Body of pancreas (tissue), 4 donors: ENCODE measurements at regions not wholly inside any gene's neighbourhood (a gene's known extent, or its start where the extent isn't known, plus 50 kb on each side); places are given as distances from the start of the nearest gene placed in this dataset.
A peak's percentile ranks its signal among the peaks of the same experiment; 100 is the strongest.

Experiments
- ATAC-seq: fragments of 150-250 bp; one replicate; pipeline ENCODE4 v1.9.1; 2016
- DNase-seq, 4 donors: peaks; one replicate each; pipeline ENCODE4 v3.0.0-alpha.2; 2019
- H3K27ac ChIP-seq, 4 donors: fragments of 200-600 bp; sonication (generic); 1 replicate in 3 of 4; 2 replicates in 1 of 4; pipeline versions ENCODE4 v1.5.1 to v1.6.1; 2016 to 2019; ENCODE audit warnings: mild to moderate bottlenecking in 1 of 4, mixed read lengths in 1 of 4, moderate library complexity in 1 of 4
- H3K27me3 ChIP-seq, 2 donors: fragments of 200-600 bp; sonication (generic); one replicate each; pipeline ENCODE4 v1.6.0; 2016; ENCODE audit warnings: mild to moderate bottlenecking in 1 of 2
- H3K36me3 ChIP-seq, 2 donors: fragments of 200-600 bp; sonication (generic); replicated peaks in 1 of 2; 2 replicates each; pipeline ENCODE4 v1.5.1; 2016; ENCODE audit warnings: low read depth in 2 of 2; ENCODE audit not compliant: insufficient read depth in 1 of 2
- H3K4me1 ChIP-seq: fragments of 200-600 bp; sonication (generic); one replicate; pipeline ENCODE4 v1.6.0; 2016
- H3K4me3 ChIP-seq, 2 donors: fragments of 200-600 bp; sonication (generic); 1 replicate in 1 of 2; 2 replicates in 1 of 2; pipeline ENCODE4 v1.5.1; 2016 to 2019
- H3K9me3 ChIP-seq, 3 donors: fragments of 200-600 bp; sonication (generic); 1 replicate in 2 of 3; 2 replicates in 1 of 3; pipeline ENCODE4 v1.5.1; 2016
- POLR2A ChIP-seq, 3 donors: fragments of 450-650 bp; IDR thresholded peaks; one replicate each; pipeline ENCODE4 v1.6.1; 2016; ENCODE audit warnings: antibody characterized with exemption in 3 of 3, mild to moderate bottlenecking in 2 of 3
- WGBS, 2 donors: methylation state at CpG; one replicate each; pipeline ENCODE4 v1.1.5; 2017; 5-methylcytosine and 5-hydroxymethylcytosine counted together
- intact Hi-C: fragments of 100-400 bp; cut with DNase I; formaldehyde crosslinking; loops from one replicate; pipeline ENCODE4 v1.15.1; 2023
- TF ChIP-seq, protein P1 (sequence below), 7 experiments: fragments of 450-650 bp in 4 of 7; fragments of 200-600 bp in 3 of 7; sonication (generic) in 3 of 7; IDR thresholded peaks; one replicate each; pipeline ENCODE4 v1.5.1; 2016 to 2019; ENCODE audit warnings: antibody characterized with exemption in 7 of 7

GRCh38 chr20:20781029-20781428 is 68.6 kb upstream of the RALGAPA2 start:
- ATAC-seq = no peak
- WGBS, 2 donors = 93 to 96% methylated on average over 4 to 5 of the region's 5 CpGs
- DNase-seq = no peak
- Histone ChIP-seq H3K4me3 (no peak overlapping the region), H3K27ac (peak overlapping the region in 1 of 4 donors; percentile 1), H3K36me3 (no peaks in the 10 kb centered on the region), H3K27me3 (no peaks in the 10 kb centered on the region), H3K9me3 (no peaks in the 10 kb centered on the region), H3K4me1 (peaks cover 10% of the 10 kb centered on the region)
- TF ChIP-seq POLR2A (IDR thresholded peaks at IDR 0.05) = no peak
- TF ChIP-seq, protein P1, sequence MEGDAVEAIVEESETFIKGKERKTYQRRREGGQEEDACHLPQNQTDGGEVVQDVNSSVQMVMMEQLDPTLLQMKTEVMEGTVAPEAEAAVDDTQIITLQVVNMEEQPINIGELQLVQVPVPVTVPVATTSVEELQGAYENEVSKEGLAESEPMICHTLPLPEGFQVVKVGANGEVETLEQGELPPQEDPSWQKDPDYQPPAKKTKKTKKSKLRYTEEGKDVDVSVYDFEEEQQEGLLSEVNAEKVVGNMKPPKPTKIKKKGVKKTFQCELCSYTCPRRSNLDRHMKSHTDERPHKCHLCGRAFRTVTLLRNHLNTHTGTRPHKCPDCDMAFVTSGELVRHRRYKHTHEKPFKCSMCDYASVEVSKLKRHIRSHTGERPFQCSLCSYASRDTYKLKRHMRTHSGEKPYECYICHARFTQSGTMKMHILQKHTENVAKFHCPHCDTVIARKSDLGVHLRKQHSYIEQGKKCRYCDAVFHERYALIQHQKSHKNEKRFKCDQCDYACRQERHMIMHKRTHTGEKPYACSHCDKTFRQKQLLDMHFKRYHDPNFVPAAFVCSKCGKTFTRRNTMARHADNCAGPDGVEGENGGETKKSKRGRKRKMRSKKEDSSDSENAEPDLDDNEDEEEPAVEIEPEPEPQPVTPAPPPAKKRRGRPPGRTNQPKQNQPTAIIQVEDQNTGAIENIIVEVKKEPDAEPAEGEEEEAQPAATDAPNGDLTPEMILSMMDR (IDR thresholded peaks at IDR 0.05) = no peak
- intact Hi-C loops = no loop called here

DNA sequence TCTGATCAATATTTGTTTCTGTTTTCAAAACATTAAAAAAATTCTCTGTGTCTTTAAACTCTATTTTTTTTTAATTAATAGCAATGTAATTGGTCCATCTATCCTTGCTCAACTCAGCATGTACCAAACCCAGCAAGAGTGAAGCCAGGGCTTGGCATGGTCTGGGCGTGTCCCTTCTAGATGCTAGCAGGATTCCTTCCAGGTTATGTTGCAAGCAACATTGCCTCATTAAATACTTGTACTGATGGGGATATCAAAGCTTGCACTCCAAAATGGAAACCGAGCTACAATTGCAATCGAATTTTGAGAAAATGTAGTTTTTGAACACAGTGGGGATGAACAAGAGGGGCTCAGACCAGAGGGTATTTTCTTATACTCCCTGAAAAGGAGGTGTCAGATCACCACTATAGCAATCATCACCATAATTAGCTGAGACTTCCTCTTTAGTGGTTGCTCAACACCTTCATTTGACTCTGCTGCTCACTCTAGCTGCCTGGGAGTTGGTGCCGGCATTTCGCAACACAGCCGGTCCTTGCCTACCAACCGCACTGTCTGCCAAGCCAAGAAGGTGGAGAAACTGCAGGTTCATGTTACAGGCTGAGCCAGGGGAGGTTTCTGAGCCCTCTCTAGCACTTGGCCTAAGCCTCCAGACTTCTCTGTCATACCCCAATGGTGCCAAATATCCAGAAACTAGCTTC is 67.8 kb upstream of the RALGAPA2 start:
- DNase-seq = peak; percentile 56 to 85 (median 66)
- Histone ChIP-seq H3K27ac (peak overlapping the region in 2 of 4 donors; percentile 1 to 18), H3K36me3 (no peaks in the 10 kb centered on the region), H3K27me3 (no peaks in the 10 kb centered on the region), H3K4me1 (peaks cover 10% of the 10 kb centered on the region), H3K9me3 (no peaks in the 10 kb centered on the region), H3K4me3 (no peak overlapping the region)
- peak; percentile 82 for ATAC-seq
- intact Hi-C loops = no loop called here
- 36 to 49% methylated on average over 7 of the region's 7 CpGs for WGBS, 2 donors
- no peak for TF ChIP-seq POLR2A (IDR thresholded peaks at IDR 0.05)
- TF ChIP-seq, protein P1 (IDR thresholded peaks at IDR 0.05) = no peak

DNA sequence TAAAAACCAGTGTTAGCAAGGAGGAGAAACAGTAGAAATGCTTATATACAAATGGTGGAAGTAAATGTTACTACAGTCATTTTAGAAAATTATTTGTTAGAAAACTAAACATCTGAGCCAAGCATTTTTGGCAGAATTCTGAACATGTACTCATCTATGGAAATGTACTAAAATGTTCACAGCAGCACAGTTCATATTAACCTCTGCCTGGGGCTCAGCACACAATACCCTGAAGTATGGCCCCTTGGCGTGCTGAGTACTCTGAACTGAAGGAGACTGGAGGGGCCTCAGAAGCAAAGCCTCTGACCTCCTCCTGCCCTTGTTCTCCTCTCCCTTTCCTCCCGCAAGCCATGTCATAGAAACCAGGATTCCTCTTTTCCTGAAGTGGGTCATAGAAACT is 66.2 kb upstream of the RALGAPA2 start:
- 86 to 96% methylated on average over 2 of the region's 2 CpGs for WGBS, 2 donors
- Histone ChIP-seq H3K27ac (no peak overlapping the region), H3K9me3 (no peaks in the 10 kb centered on the region), H3K4me1 (peaks cover 10% of the 10 kb centered on the region), H3K36me3 (no peaks in the 10 kb centered on the region), H3K27me3 (no peaks in the 10 kb centered on the region), H3K4me3 (no peak overlapping the region)
- DNase-seq (no peak), ATAC-seq (no peak)
- intact Hi-C loops = no loop called here
- TF ChIP-seq POLR2A (IDR thresholded peaks at IDR 0.05) = no peak
- TF ChIP-seq, protein P1 (IDR thresholded peaks at IDR 0.05) = no peak

GRCh38 chr20:20772497-20773085 is 60.1 kb upstream of the RALGAPA2 start:
- no peaks in the 10 kb centered on the region for H3K36me3 ChIP-seq
- no peak overlapping the region for H3K4me3 ChIP-seq
- no peak overlapping the region for H3K27ac ChIP-seq
- TF ChIP-seq POLR2A (IDR thresholded peaks at IDR 0.05) = no peak
- TF ChIP-seq, protein P1 (IDR thresholded peaks at IDR 0.05) = no peak
- no peaks in the 10 kb centered on the region for H3K4me1 ChIP-seq
- H3K9me3 ChIP-seq = no peaks in the 10 kb centered on the region
- H3K27me3 ChIP-seq = no peaks in the 10 kb centered on the region
- intact Hi-C loops = no loop called here
- WGBS, 2 donors = 66 to 68% methylated on average over 3 of the region's 3 CpGs
- ATAC-seq = no peak
- DNase-seq = no peak
